ENCODE measurements at regions not wholly inside any gene's neighbourhood (a gene's known extent, or its start where the extent isn't known, plus 50 kb on each side); places are given as distances from the start of the nearest gene placed in this dataset.
A peak's percentile ranks its signal among the peaks of the same experiment; 100 is the strongest.

DNA sequence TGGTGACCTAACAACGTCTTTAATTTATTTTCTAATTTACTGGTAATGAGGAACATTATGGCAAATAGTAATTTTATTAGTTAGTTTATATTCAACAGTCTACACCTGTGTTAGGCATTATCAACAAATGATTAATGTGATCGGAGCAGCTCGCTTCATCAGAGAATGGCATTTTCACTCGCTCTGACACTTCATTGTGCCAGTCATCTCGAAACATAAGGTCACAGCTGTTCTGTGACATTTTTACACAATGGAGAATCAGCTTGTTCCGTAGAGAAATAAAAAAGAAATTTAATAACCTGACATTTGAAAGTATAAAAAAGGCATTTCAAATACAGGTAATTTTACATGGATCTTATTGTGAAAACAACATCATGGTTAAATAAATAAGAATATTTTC lies 858.4 kb downstream of the SLITRK6 start:
- no peaks in the 10 kb centered on the region for H3F3A ChIP-seq (ENCODE audit: low read length, unreplicated experiment)
- POLR2A ChIA-PET (ENCODE audit: unreplicated experiment) = no interaction called here
- no TSS peak for BruUV-seq (replicated peaks)

GRCh38 chr13:84940167-84940566 lies 859.1 kb downstream of the SLITRK6 start:
- Histone ChIP-seq H2AFZ (ENCODE audit: low read length) (no peak overlapping the region), H3K9ac (ENCODE audit: low read length) (no peak overlapping the region), H4K20me1 (ENCODE audit: low read length) (no peaks in the 10 kb centered on the region), H3K79me2 (ENCODE audit: low read length) (no peaks in the 10 kb centered on the region), H3K27me3 (ENCODE audit: low read length) (no peaks in the 10 kb centered on the region), H3K9me2 (replicated peaks; ENCODE audit: low read length) (no peaks in the 10 kb centered on the region), H3K36me3 (ENCODE audit: low read depth, low read length) (no peaks in the 10 kb centered on the region), H3K4me3 (ENCODE audit: low read length) (no peak overlapping the region), H3K27ac (ENCODE audit: low read length) (no peak overlapping the region), H3F3A (ENCODE audit: low read length, unreplicated experiment) (no peaks in the 10 kb centered on the region), H3K9me3 (ENCODE audit: low read length) (no peaks in the 10 kb centered on the region), H3K4me1 (ENCODE audit: insufficient read depth, low read length) (no peaks in the 10 kb centered on the region), H3K4me2 (ENCODE audit: low read length) (no peak overlapping the region)
- ChIA-PET CTCF (no interaction called here), POLR2A (ENCODE audit: unreplicated experiment) (no interaction called here)
- TF ChIP-seq, protein P1, sequence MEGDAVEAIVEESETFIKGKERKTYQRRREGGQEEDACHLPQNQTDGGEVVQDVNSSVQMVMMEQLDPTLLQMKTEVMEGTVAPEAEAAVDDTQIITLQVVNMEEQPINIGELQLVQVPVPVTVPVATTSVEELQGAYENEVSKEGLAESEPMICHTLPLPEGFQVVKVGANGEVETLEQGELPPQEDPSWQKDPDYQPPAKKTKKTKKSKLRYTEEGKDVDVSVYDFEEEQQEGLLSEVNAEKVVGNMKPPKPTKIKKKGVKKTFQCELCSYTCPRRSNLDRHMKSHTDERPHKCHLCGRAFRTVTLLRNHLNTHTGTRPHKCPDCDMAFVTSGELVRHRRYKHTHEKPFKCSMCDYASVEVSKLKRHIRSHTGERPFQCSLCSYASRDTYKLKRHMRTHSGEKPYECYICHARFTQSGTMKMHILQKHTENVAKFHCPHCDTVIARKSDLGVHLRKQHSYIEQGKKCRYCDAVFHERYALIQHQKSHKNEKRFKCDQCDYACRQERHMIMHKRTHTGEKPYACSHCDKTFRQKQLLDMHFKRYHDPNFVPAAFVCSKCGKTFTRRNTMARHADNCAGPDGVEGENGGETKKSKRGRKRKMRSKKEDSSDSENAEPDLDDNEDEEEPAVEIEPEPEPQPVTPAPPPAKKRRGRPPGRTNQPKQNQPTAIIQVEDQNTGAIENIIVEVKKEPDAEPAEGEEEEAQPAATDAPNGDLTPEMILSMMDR (conservative IDR thresholded peaks at IDR 0.05; ENCODE audit: low read depth, low read length) = no peak
- TF ChIP-seq EZH2phosphoT487 (IDR thresholded peaks at IDR 0.05; ENCODE audit: borderline replicate concordance, low read length) (no peak), EZH2 (IDR thresholded peaks at IDR 0.05; ENCODE audit: low read length, unreplicated experiment) (no peak)
- no peak for ATAC-seq
- no TSS peak for BruUV-seq (replicated peaks)
- no peak for DNase-seq
- intact Hi-C loops (cut with micrococcal nuclease) = no loop called here

More for the DNA sequence above, 858.4 kb downstream of the SLITRK6 start:
- no peak overlapping the region for H3K9ac ChIP-seq (ENCODE audit: low read length)
- TF ChIP-seq EZH2 (IDR thresholded peaks at IDR 0.05; ENCODE audit: low read length, unreplicated experiment) = no peak
- no peaks in the 10 kb centered on the region for H3K27me3 ChIP-seq (ENCODE audit: low read length)
- ATAC-seq = no peak
- no peaks in the 10 kb centered on the region for H3K9me2 ChIP-seq (replicated peaks; ENCODE audit: low read length)
- H4K20me1 ChIP-seq (ENCODE audit: low read length) = no peaks in the 10 kb centered on the region
- H3K4me3 ChIP-seq (ENCODE audit: low read length) = no peak overlapping the region
- no peak overlapping the region for H3K27ac ChIP-seq (ENCODE audit: low read length)
- CTCF ChIA-PET = no interaction called here
- no peaks in the 10 kb centered on the region for H3K9me3 ChIP-seq (ENCODE audit: low read length)
- intact Hi-C loops (cut with micrococcal nuclease) = no loop called here
- H3K4me2 ChIP-seq (ENCODE audit: low read length) = no peak overlapping the region
- no peaks in the 10 kb centered on the region for H3K36me3 ChIP-seq (ENCODE audit: low read depth, low read length)
- DNase-seq = no peak
- H2AFZ ChIP-seq (ENCODE audit: low read length) = no peak overlapping the region
- no peaks in the 10 kb centered on the region for H3K4me1 ChIP-seq (ENCODE audit: insufficient read depth, low read length)
- no peaks in the 10 kb centered on the region for H3K79me2 ChIP-seq (ENCODE audit: low read length)

DNA sequence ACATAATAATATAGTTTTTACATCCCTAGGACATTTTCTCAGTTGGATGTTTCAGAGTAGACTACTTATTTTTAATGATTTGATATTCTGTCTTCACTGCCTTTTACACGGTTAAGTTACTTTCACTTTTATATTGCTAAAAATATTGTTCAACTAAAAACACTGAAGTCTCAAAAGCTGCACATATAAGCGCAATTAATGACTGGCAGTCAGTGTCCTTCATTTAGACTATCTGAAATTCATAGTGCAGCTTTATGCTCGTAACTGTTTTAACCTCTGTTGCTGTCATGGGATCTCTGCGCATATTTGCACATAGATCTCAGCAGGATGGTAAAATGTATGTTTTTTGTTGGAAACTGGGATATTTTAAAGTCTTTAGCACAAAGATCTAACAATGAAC lies 864.3 kb downstream of the SLITRK6 start:
- ChIA-PET POLR2A (ENCODE audit: unreplicated experiment) (no interaction called here), CTCF (no interaction called here)
- Histone ChIP-seq H3K27me3 (ENCODE audit: low read length) (no peaks in the 10 kb centered on the region), H3K4me2 (ENCODE audit: low read length) (peak overlapping the region; percentile 64), H3K9me2 (replicated peaks; ENCODE audit: low read length) (no peaks in the 10 kb centered on the region), H3F3A (ENCODE audit: low read length, unreplicated experiment) (no peaks in the 10 kb centered on the region), H2AFZ (ENCODE audit: low read length) (peak overlapping the region; percentile 24; the same call in 1 of the 2 replicates), H3K9me3 (ENCODE audit: low read length) (no peaks in the 10 kb centered on the region), H3K4me3 (ENCODE audit: low read length) (peak overlapping the region; percentile 46), H3K4me1 (ENCODE audit: insufficient read depth, low read length) (no peaks in the 10 kb centered on the region), H4K20me1 (ENCODE audit: low read length) (no peaks in the 10 kb centered on the region), H3K36me3 (ENCODE audit: low read depth, low read length) (no peaks in the 10 kb centered on the region), H3K9ac (ENCODE audit: low read length) (no peak overlapping the region), H3K79me2 (ENCODE audit: low read length) (no peaks in the 10 kb centered on the region), H3K27ac (ENCODE audit: low read length) (no peak overlapping the region)
- DNase-seq (no peak), ATAC-seq (no peak)
- no TSS peak for BruUV-seq (replicated peaks)
- intact Hi-C loops (cut with micrococcal nuclease) = no loop called here
- TF ChIP-seq, protein P1 (conservative IDR thresholded peaks at IDR 0.05; ENCODE audit: low read depth, low read length) = no peak
- TF ChIP-seq EZH2phosphoT487 (IDR thresholded peaks at IDR 0.05; ENCODE audit: borderline replicate concordance, low read length) (no peak), EZH2 (IDR thresholded peaks at IDR 0.05; ENCODE audit: low read length, unreplicated experiment) (no peak)
